ENCODE measurements at regions not wholly inside any gene's neighbourhood (a gene's known extent, or its start where the extent isn't known, plus 50 kb on each side); places are given as distances from the start of the nearest gene placed in this dataset.

GRCh38 chr11:91639359-91639758 is 585.3 kb upstream of the FAT3 start:
- no peak for DNase-seq
- Mint-ChIP-seq H3K4me3 (no peak overlapping the region), H3K27me3 (no peaks in the 10 kb centered on the region), H3K27ac (no peak overlapping the region), H3K9me3 (ENCODE audit: insufficient read depth) (peaks cover 3% of the 10 kb centered on the region), H3K4me1 (no peaks in the 10 kb centered on the region)
- no peaks in the 10 kb centered on the region for H3K27me3 ChIP-seq (replicated peaks in 1 of 4; ENCODE audit: control extremely low read depth in 1 of 4, control insufficient read depth in 3 of 4, insufficient read depth in 4 of 4, low read length in 3 of 4)
- no peak overlapping the region for H3K4me3 ChIP-seq (ENCODE audit: control extremely low read depth in 1 of 5, extremely low read depth in 1 of 5, insufficient read depth in 1 of 5, low read depth in 2 of 5, low read length in 4 of 5)
- H3K4me2 ChIP-seq (replicated peaks; ENCODE audit: low read depth, low read length, poor library complexity, severe bottlenecking) = no peak overlapping the region
- intact Hi-C loops (cut with micrococcal nuclease) = no loop called here
- H3K9me3 ChIP-seq (ENCODE audit: control extremely low read depth in 1 of 3, control insufficient read depth in 2 of 3, insufficient read depth in 1 of 3, low read length in 2 of 3) = no peaks in the 10 kb centered on the region
- CTCF ChIA-PET = no interaction called here
- ATAC-seq (ENCODE audit: low read depth) = no peak
- WGBS (ENCODE audit: insufficient coverage) = 65% methylated on average over 2 of the region's 2 CpGs
- no peaks in the 10 kb centered on the region for H4K20me1 ChIP-seq (ENCODE audit: control insufficient read depth, insufficient read depth, low read length, poor library complexity, severe bottlenecking)
- no peaks in the 10 kb centered on the region for H3K4me1 ChIP-seq (ENCODE audit: control insufficient read depth in 2 of 2, insufficient read depth in 2 of 2, low read length in 2 of 2)
- H3K36me3 ChIP-seq (replicated peaks in 1 of 2; ENCODE audit: control extremely low read depth in 1 of 2, control insufficient read depth in 1 of 2, extremely low read depth in 1 of 2, insufficient read depth in 2 of 2, low read length in 1 of 2) = no peaks in the 10 kb centered on the region
- no peaks in the 10 kb centered on the region for H3K79me2 ChIP-seq (ENCODE audit: control insufficient read depth, insufficient read depth, low read length)
- no peak overlapping the region for H2AFZ ChIP-seq (ENCODE audit: insufficient read depth, low read depth, low read length, poor library complexity, severe bottlenecking)
- no peak overlapping the region for H3K9ac ChIP-seq (ENCODE audit: low read length)
- no peak for TF ChIP-seq CTCF (IDR thresholded peaks at IDR 0.05)
- TF ChIP-seq EZH2 (IDR thresholded peaks at IDR 0.05; ENCODE audit: borderline replicate concordance, insufficient read depth, low read depth, low read length, poor library complexity, severe bottlenecking) = no peak
- POLR2A ChIA-PET = no interaction called here
- no peak overlapping the region for H3K27ac ChIP-seq (ENCODE audit: low read length in 2 of 2)

- Mint-ChIP-seq H3K27ac (no peak overlapping the region), H3K27me3 (no peaks in the 10 kb centered on the region), H3K9me3 (ENCODE audit: insufficient read depth) (no peaks in the 10 kb centered on the region), H3K4me1 (no peaks in the 10 kb centered on the region), H3K4me3 (no peak overlapping the region)
- Histone ChIP-seq H3K4me1 (ENCODE audit: control insufficient read depth in 2 of 2, insufficient read depth in 2 of 2, low read length in 2 of 2) (no peaks in the 10 kb centered on the region), H3K79me2 (ENCODE audit: control insufficient read depth, insufficient read depth, low read length) (no peaks in the 10 kb centered on the region), H3K9me3 (ENCODE audit: control extremely low read depth in 1 of 3, control insufficient read depth in 2 of 3, insufficient read depth in 1 of 3, low read length in 2 of 3) (no peaks in the 10 kb centered on the region), H3K27ac (ENCODE audit: low read length in 2 of 2) (no peak overlapping the region), H2AFZ (ENCODE audit: insufficient read depth, low read depth, low read length, poor library complexity, severe bottlenecking) (no peak overlapping the region), H4K20me1 (ENCODE audit: control insufficient read depth, insufficient read depth, low read length, poor library complexity, severe bottlenecking) (no peaks in the 10 kb centered on the region), H3K4me3 (ENCODE audit: control extremely low read depth in 1 of 5, extremely low read depth in 1 of 5, insufficient read depth in 1 of 5, low read depth in 2 of 5, low read length in 4 of 5) (no peak overlapping the region), H3K9ac (ENCODE audit: low read length) (no peak overlapping the region), H3K27me3 (replicated peaks in 1 of 4; ENCODE audit: control extremely low read depth in 1 of 4, control insufficient read depth in 3 of 4, insufficient read depth in 4 of 4, low read length in 3 of 4) (no peaks in the 10 kb centered on the region), H3K36me3 (replicated peaks in 1 of 2; ENCODE audit: control extremely low read depth in 1 of 2, control insufficient read depth in 1 of 2, extremely low read depth in 1 of 2, insufficient read depth in 2 of 2, low read length in 1 of 2) (no peaks in the 10 kb centered on the region), H3K4me2 (replicated peaks; ENCODE audit: low read depth, low read length, poor library complexity, severe bottlenecking) (no peak overlapping the region)
- WGBS (ENCODE audit: insufficient coverage) = 92% methylated on average over 2 of the region's 4 CpGs
- TF ChIP-seq EZH2 (IDR thresholded peaks at IDR 0.05; ENCODE audit: borderline replicate concordance, insufficient read depth, low read depth, low read length, poor library complexity, severe bottlenecking) = no peak
- DNase-seq (no peak), ATAC-seq (ENCODE audit: low read depth) (no peak)
- ChIA-PET CTCF (no interaction called here), POLR2A (no interaction called here)
- intact Hi-C loops (cut with micrococcal nuclease) = no loop called here
These were observed 593.5 kb upstream of the FAT3 start for GRCh38 chr11:91630916-91631673.
